ENCODE measurements at regions not wholly inside any gene's neighbourhood (a gene's known extent, or its start where the extent isn't known, plus 50 kb on each side); places are given as distances from the start of the nearest gene placed in this dataset.

DNA sequence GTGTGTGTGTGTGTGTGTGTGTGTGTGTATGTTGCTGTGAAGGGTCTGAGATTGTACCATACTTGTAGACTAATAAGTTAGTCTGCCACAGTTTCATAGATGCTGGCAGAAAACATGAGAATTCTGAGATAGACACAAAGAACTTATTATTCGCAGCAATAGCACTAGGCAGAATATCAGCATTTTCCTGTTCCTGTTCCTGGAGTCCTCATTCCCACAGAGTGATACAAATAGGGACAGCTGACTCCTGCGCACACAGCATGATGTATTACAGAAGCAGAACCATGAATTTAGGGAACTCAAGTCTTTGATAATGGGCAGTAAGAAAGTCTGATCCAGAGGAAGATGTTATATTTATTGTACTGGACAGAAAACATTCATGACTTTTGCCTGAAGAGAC is 1466.3 kb downstream of the DPP10 start:
- TF ChIP-seq NANOG (IDR thresholded peaks at IDR 0.05; ENCODE audit: insufficient read depth, low read depth, low read length, poor library complexity, severe bottlenecking) (no peak), TCF12 (IDR thresholded peaks at IDR 0.05; ENCODE audit: low read depth, low read length) (no peak), HDAC6 (IDR thresholded peaks at IDR 0.05; ENCODE audit: low read depth, low read length) (no peak), GTF2F1 (IDR thresholded peaks at IDR 0.05; ENCODE audit: borderline replicate concordance, low read depth, low read length) (no peak)

More for the DNA sequence above, 1466.3 kb downstream of the DPP10 start:
- H3K14ac ChIP-seq (ENCODE audit: insufficient read length), result no peak overlapping the region
- ChIA-PET CTCF (ENCODE audit: partially characterized antibody) (interaction anchor here (0.6 to 1.8 kb wide), 3 partner anchors 32 to 186 kb away, joined by 4 to 9 read pairs (median 5); no protein-coding TSS in a partner anchor), POLR2A (ENCODE audit: partially characterized antibody) (no interaction called here)
- H3K79me1 ChIP-seq (ENCODE audit: low read depth, low read length), result no peaks in the 10 kb centered on the region
- H4K8ac ChIP-seq (ENCODE audit: extremely low read depth, insufficient read depth, low read length), result no peak overlapping the region
- WGBS, 2 experiments (ENCODE audit: extremely low coverage in 1 of 2, insufficient coverage in 1 of 2, insufficient read length in 1 of 2, insufficient replicate concordance in 2 of 2, low coverage in 1 of 2, low lambda C conversion rate in 2 of 2, missing lambda C conversion rate in 1 of 2), result 89% methylated on average over 2 of the region's 2 CpGs; no CpG with 5 or more reads in 1 of the 2 experiments
- H3K23me2 ChIP-seq (ENCODE audit: low read depth, low read length), result no peaks in the 10 kb centered on the region
- H4K20me1 ChIP-seq (replicated peaks in 1 of 2; ENCODE audit: control insufficient read depth in 1 of 2, insufficient read depth in 2 of 2, low read length in 2 of 2), result no peaks in the 10 kb centered on the region
- no peak overlapping the region for H3K23ac ChIP-seq (ENCODE audit: insufficient read length)
- no peak overlapping the region for H3K27ac ChIP-seq (ENCODE audit: low read depth, low read length)
- no peak overlapping the region for H3K4me3 ChIP-seq (ENCODE audit: extremely low read depth in 1 of 4, insufficient read depth in 2 of 4, low read depth in 3 of 4, low read length in 4 of 4)
- no peak overlapping the region for H3K4ac ChIP-seq (replicated peaks; ENCODE audit: insufficient read length, low read depth, low read length)
- H4K91ac ChIP-seq (replicated peaks; ENCODE audit: insufficient read length, low read length), result no peak overlapping the region
- H3K27me3 ChIP-seq (replicated peaks in 1 of 4; ENCODE audit: control insufficient read depth in 3 of 4, extremely low read depth in 1 of 4, insufficient read depth in 3 of 4, low read length in 3 of 4), result no peaks in the 10 kb centered on the region
- no peak overlapping the region for H4K5ac ChIP-seq (ENCODE audit: insufficient read length, low read depth, low read length)
- FAIRE-seq (no peak), DNase-seq (ENCODE audit: low read depth in 1 of 2, low spot score in 2 of 2) (no peak)
- H2BK5ac ChIP-seq (ENCODE audit: low read depth, low read length), result no peak overlapping the region
- H2BK15ac ChIP-seq (ENCODE audit: low read length), result no peak overlapping the region
- no peaks in the 10 kb centered on the region for H3K36me3 ChIP-seq (ENCODE audit: control insufficient read depth in 2 of 4, insufficient read depth in 4 of 4, low read length in 3 of 4)
- H3K79me2 ChIP-seq (ENCODE audit: control insufficient read depth in 1 of 2, insufficient read depth in 2 of 2, low read length in 2 of 2), result no peaks in the 10 kb centered on the region
- no peak overlapping the region for H2BK120ac ChIP-seq (replicated peaks; ENCODE audit: low read depth, low read length)
- no peak overlapping the region for H2AK5ac ChIP-seq (ENCODE audit: low read depth, low read length)
- no peaks in the 10 kb centered on the region for H3K4me1 ChIP-seq (replicated peaks in 1 of 4; ENCODE audit: control insufficient read depth in 3 of 4, insufficient read depth in 4 of 4, low read length in 3 of 4)
- H2BK12ac ChIP-seq (ENCODE audit: low read depth, low read length), result no peak overlapping the region
- no peak overlapping the region for H3K18ac ChIP-seq (ENCODE audit: extremely low read depth, low read length)
- H3K56ac ChIP-seq (replicated peaks; ENCODE audit: insufficient read length, low read depth, low read length), result no peak overlapping the region
- H2AFZ ChIP-seq (ENCODE audit: low read length), result no peak overlapping the region
- H3K9ac ChIP-seq (replicated peaks in 1 of 4; ENCODE audit: extremely low read depth in 1 of 4, low read depth in 3 of 4, low read length in 3 of 4), result no peak overlapping the region
- H3K9me3 ChIP-seq (ENCODE audit: insufficient read depth in 2 of 2, low read depth in 1 of 2, low read length in 1 of 2), result no peaks in the 10 kb centered on the region
- no peak overlapping the region for H3K4me2 ChIP-seq (ENCODE audit: insufficient read depth in 1 of 2, low read depth in 2 of 2, low read length in 2 of 2)
- H2BK20ac ChIP-seq (ENCODE audit: low read length), result no peak overlapping the region

All from H1 (cell line).